ENCODE measurements at regions not wholly inside any gene's neighbourhood (a gene's known extent, or its start where the extent isn't known, plus 50 kb on each side); places are given as distances from the start of the nearest gene placed in this dataset.

DNA sequence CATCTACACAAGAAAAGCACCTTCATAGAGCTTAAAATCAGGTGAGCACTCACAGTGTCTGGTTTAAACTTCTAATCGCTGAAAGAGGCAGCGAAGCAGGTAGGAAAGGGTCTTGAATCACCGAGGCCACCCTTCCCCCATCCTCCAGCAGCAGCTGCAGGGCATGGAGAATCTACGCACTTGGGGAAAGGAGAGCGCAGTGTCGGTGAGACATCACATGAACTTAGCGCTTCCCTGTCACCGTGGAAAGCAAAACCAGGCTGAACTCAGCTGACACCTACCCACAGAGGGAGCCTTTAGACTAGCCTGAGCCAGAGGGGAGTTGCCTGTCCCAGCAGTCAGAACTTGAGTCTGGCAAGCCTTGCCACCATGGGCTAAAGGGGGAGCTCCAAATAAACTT, 197.2 kb upstream of the ZFP42 start:
- peaks cover 12% of the 10 kb centered on the region for H3K9me3 Mint-ChIP-seq
- H3K27ac ChIP-seq (ENCODE audit: low read depth in 1 of 2, low read length in 2 of 2): no peak overlapping the region
- TF ChIP-seq, protein P1, sequence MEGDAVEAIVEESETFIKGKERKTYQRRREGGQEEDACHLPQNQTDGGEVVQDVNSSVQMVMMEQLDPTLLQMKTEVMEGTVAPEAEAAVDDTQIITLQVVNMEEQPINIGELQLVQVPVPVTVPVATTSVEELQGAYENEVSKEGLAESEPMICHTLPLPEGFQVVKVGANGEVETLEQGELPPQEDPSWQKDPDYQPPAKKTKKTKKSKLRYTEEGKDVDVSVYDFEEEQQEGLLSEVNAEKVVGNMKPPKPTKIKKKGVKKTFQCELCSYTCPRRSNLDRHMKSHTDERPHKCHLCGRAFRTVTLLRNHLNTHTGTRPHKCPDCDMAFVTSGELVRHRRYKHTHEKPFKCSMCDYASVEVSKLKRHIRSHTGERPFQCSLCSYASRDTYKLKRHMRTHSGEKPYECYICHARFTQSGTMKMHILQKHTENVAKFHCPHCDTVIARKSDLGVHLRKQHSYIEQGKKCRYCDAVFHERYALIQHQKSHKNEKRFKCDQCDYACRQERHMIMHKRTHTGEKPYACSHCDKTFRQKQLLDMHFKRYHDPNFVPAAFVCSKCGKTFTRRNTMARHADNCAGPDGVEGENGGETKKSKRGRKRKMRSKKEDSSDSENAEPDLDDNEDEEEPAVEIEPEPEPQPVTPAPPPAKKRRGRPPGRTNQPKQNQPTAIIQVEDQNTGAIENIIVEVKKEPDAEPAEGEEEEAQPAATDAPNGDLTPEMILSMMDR (IDR thresholded peaks at IDR 0.05): no peak
- no peak overlapping the region for H3K4me3 ChIP-seq (ENCODE audit: low read length)
- H3K27me3 Mint-ChIP-seq: no peaks in the 10 kb centered on the region
- intact Hi-C loops (cut with DNase I, micrococcal nuclease): no loop called here
- peaks cover 5 to 34% of the 10 kb centered on the region in 2 experiments for H3K9me3 ChIP-seq (ENCODE audit: control insufficient read depth in 1 of 2, insufficient read depth in 1 of 2, low read length in 2 of 2)
- POLR2A ChIA-PET: interaction anchor here (0.6 kb wide), 1 partner anchor 8 kb away, joined by 5 read pairs; no protein-coding TSS in a partner anchor
- no peaks in the 10 kb centered on the region for H3K36me3 Mint-ChIP-seq (ENCODE audit: low read depth)
- no peak overlapping the region for H3K27ac Mint-ChIP-seq
- CTCF ChIA-PET: no interaction called here
- H3K36me3 ChIP-seq (ENCODE audit: insufficient read depth, low read length): no peaks in the 10 kb centered on the region
- H3K27me3 ChIP-seq (ENCODE audit: control insufficient read depth in 1 of 2, insufficient read depth in 2 of 2, low read length in 2 of 2): no peaks in the 10 kb centered on the region
- no peaks in the 10 kb centered on the region for H3K4me1 ChIP-seq (ENCODE audit: insufficient read depth, low read length)
- no peak for ATAC-seq (ENCODE audit: poor library complexity)
- no peak overlapping the region for H3K4me3 Mint-ChIP-seq
- H3K4me1 Mint-ChIP-seq (ENCODE audit: low read depth): no peaks in the 10 kb centered on the region
- DNase-seq: no peak

DNA sequence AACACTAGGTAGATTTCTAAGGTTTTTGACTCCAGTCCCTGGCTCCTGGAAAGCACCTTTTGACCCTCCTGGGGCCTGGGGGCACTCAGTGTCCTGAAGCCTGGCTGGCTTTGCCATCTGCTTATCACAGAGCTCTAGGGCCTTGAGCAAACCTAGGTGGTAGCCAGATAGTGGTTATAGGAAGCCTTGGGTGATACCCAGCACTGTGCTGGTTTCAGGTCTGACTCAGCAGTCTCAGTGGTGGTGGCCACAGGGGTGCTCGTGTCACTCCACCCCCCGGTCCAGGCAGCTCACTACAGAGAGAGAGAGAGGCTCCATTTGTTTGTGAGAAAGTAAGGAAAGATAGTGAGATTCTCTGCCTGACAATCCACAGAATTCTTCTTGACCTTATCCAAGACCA, 195.8 kb upstream of the ZFP42 start:
- H3K27ac Mint-ChIP-seq: no peak overlapping the region
- H3K27me3 ChIP-seq (ENCODE audit: control insufficient read depth in 1 of 2, insufficient read depth in 2 of 2, low read length in 2 of 2): no peaks in the 10 kb centered on the region
- intact Hi-C loops (cut with DNase I, micrococcal nuclease): no loop called here
- ChIA-PET POLR2A (no interaction called here), CTCF (no interaction called here)
- H3K9me3 ChIP-seq (ENCODE audit: control insufficient read depth in 1 of 2, insufficient read depth in 1 of 2, low read length in 2 of 2): peaks cover 5 to 30% of the 10 kb centered on the region in 2 experiments
- H3K36me3 ChIP-seq (ENCODE audit: insufficient read depth, low read length): no peaks in the 10 kb centered on the region
- peaks cover 12% of the 10 kb centered on the region for H3K9me3 Mint-ChIP-seq
- no peak overlapping the region for H3K27ac ChIP-seq (ENCODE audit: low read depth in 1 of 2, low read length in 2 of 2)
- no peaks in the 10 kb centered on the region for H3K36me3 Mint-ChIP-seq (ENCODE audit: low read depth)
- H3K27me3 Mint-ChIP-seq: no peaks in the 10 kb centered on the region
- no peaks in the 10 kb centered on the region for H3K4me1 Mint-ChIP-seq (ENCODE audit: low read depth)
- ATAC-seq (ENCODE audit: poor library complexity) (no peak), DNase-seq (no peak)
- no peak overlapping the region for H3K4me3 Mint-ChIP-seq
- TF ChIP-seq, protein P1 (IDR thresholded peaks at IDR 0.05): no peak
- no peak overlapping the region for H3K4me3 ChIP-seq (ENCODE audit: low read length)
- no peaks in the 10 kb centered on the region for H3K4me1 ChIP-seq (ENCODE audit: insufficient read depth, low read length)

DNA sequence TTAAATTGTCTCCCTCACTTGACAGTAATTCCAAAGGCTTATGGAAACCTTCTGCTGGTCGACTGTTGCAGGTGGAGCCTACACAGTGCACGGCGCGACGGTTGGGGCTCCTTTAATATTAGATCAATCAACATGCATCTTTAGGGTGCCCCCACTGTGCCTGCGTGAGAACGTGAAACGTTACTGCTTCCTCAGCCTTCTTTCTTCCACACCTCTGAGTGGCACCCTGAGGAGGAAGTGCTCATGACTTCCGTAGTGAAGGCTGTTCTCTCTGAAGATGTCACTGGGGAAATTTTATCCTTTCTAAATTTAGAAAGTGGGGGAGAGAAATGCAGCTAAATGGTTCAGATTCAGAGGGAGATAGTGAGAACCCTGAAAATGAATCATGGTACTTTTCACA, 184.0 kb upstream of the ZFP42 start:
- TF ChIP-seq, protein P1 (IDR thresholded peaks at IDR 0.05): no peak
- H3K9me3 ChIP-seq (ENCODE audit: control insufficient read depth in 1 of 2, insufficient read depth in 1 of 2, low read length in 2 of 2): peaks cover 0 to 12% of the 10 kb centered on the region in 2 experiments
- Mint-ChIP-seq H3K4me1 (ENCODE audit: low read depth) (no peaks in the 10 kb centered on the region), H3K27ac (no peak overlapping the region), H3K27me3 (no peaks in the 10 kb centered on the region), H3K9me3 (peaks cover 18% of the 10 kb centered on the region), H3K4me3 (no peak overlapping the region), H3K36me3 (ENCODE audit: low read depth) (no peaks in the 10 kb centered on the region)
- H3K4me3 ChIP-seq (ENCODE audit: low read length): no peak overlapping the region
- no peak overlapping the region for H3K27ac ChIP-seq (ENCODE audit: low read depth in 1 of 2, low read length in 2 of 2)
- no peaks in the 10 kb centered on the region for H3K4me1 ChIP-seq (ENCODE audit: insufficient read depth, low read length)
- DNase-seq: no peak
- ChIA-PET CTCF (no interaction called here), POLR2A (no interaction called here)
- no peak for ATAC-seq (ENCODE audit: poor library complexity)
- no peaks in the 10 kb centered on the region for H3K36me3 ChIP-seq (ENCODE audit: insufficient read depth, low read length)
- intact Hi-C loops (cut with DNase I, micrococcal nuclease): no loop called here
- H3K27me3 ChIP-seq (ENCODE audit: control insufficient read depth in 1 of 2, insufficient read depth in 2 of 2, low read length in 2 of 2): no peaks in the 10 kb centered on the region
